Embryonic facial prominence (tissue), 1 donor: ENCODE measurements at regions not wholly inside any gene's neighbourhood (a gene's known extent, or its start where the extent isn't known, plus 50 kb on each side); places are given as distances from the start of the nearest gene placed in this dataset.
"Not testable (repeated sequence)": the region's sequence is repeated elsewhere in the genome, so short reads cannot be mapped to it uniquely, and the experiment has no call there.

Source experiments
- DNase-seq: peaks from one replicate; pipeline ENCODE4 v3.0.0-alpha.2; 2016; ENCODE audit errors: extremely low spot score

GRCh38 chr11:45000918-45001317 is 50.2 kb upstream of the TP53I11 start:
- DNase-seq: no peak

GRCh38 chr11:45001466-45002165 is 50.9 kb upstream of the TP53I11 start:
- DNase-seq: no peak

- no peak for DNase-seq
Observed at GRCh38 chr11:45005106-45005505, 54.4 kb upstream of the TP53I11 start.

- DNase-seq: no peak
Observed at GRCh38 chr11:45007011-45007410, 56.3 kb upstream of the TP53I11 start.

- not testable (repeated sequence) for DNase-seq
Observed at GRCh38 chr11:45015983-45016382, 65.3 kb upstream of the TP53I11 start.

- DNase-seq: not testable (repeated sequence)
Observed at GRCh38 chr11:45016446-45016845, 65.8 kb upstream of the TP53I11 start.

- no peak for DNase-seq
Observed at GRCh38 chr11:45017329-45017728, 66.6 kb upstream of the TP53I11 start.

GRCh38 chr11:45021001-45021400 is 70.3 kb upstream of the TP53I11 start:
- DNase-seq: no peak

GRCh38 chr11:45021692-45022141 is 71.0 kb upstream of the TP53I11 start:
- no peak for DNase-seq

- no peak for DNase-seq
Observed at GRCh38 chr11:45022294-45023064, 71.8 kb upstream of the TP53I11 start.

GRCh38 chr11:45023065-45023365 is 72.3 kb upstream of the TP53I11 start:
- DNase-seq: no peak

- no peak for DNase-seq
Observed at GRCh38 chr11:45024316-45024715, 73.6 kb upstream of the TP53I11 start.

GRCh38 chr11:45024846-45025588 is 74.3 kb upstream of the TP53I11 start:
- no peak for DNase-seq

GRCh38 chr11:45025716-45026492 is 75.2 kb upstream of the TP53I11 start:
- peak; percentile 40 for DNase-seq

- no peak for DNase-seq
Observed at GRCh38 chr11:45026835-45027234, 76.2 kb upstream of the TP53I11 start.

GRCh38 chr11:45027312-45027711 is 76.6 kb upstream of the TP53I11 start:
- no peak for DNase-seq

- no peak for DNase-seq
Observed at GRCh38 chr11:45028911-45029682, 78.4 kb upstream of the TP53I11 start.

GRCh38 chr11:45030778-45031177 is 80.1 kb upstream of the TP53I11 start:
- no peak for DNase-seq

GRCh38 chr11:45031912-45032519 is 81.3 kb upstream of the TP53I11 start:
- DNase-seq: no peak

- DNase-seq: no peak
Observed at GRCh38 chr11:45035413-45035812, 84.7 kb upstream of the TP53I11 start.

- no peak for DNase-seq
Observed at GRCh38 chr11:45036010-45036409, 85.3 kb upstream of the TP53I11 start.
